ENCODE measurements at regions not wholly inside any gene's neighbourhood (a gene's known extent, or its start where the extent isn't known, plus 50 kb on each side); places are given as distances from the start of the nearest gene placed in this dataset.

- no peak for TF ChIP-seq FOXP2 (optimal IDR thresholded peaks at IDR 0.05; ENCODE audit: borderline replicate concordance, extremely low read depth, extremely low read length, insufficient read depth)
- TF ChIP-seq TAF1 (IDR thresholded peaks at IDR 0.05; ENCODE audit: borderline replicate concordance, insufficient read depth, low read length): no peak
- no peak for TF ChIP-seq REST (IDR thresholded peaks at IDR 0.05; ENCODE audit: insufficient read depth in 1 of 2, low read depth in 2 of 2, low read length in 2 of 2)
Observed at GRCh38 chr4:110415041-110415440, 60.9 kb upstream of the ENPEP start.

Measured in PFSK-1 (cell line).